Endodermal cell (in vitro differentiated cells): ENCODE measurements at regions not wholly inside any gene's neighbourhood (a gene's known extent, or its start where the extent isn't known, plus 50 kb on each side); places are given as distances from the start of the nearest gene placed in this dataset.
"Not testable (repeated sequence)": the region's sequence is repeated elsewhere in the genome, so short reads cannot be mapped to it uniquely, and the experiment has no call there.

Experiments used
- DNase-seq: peaks from one replicate; pipeline ENCODE4 v3.0.0-alpha.2; 2017
- H3K27ac ChIP-seq: 2 replicates; pipeline ENCODE4 v1.5.1; 2013; ENCODE audit warnings: mild to moderate bottlenecking, low read depth, low read length, moderate library complexity
- H3K27me3 ChIP-seq: 2 replicates; pipeline ENCODE4 v1.6.1; 2013; ENCODE audit warnings: mild to moderate bottlenecking, low read length, moderate library complexity; ENCODE audit not compliant: insufficient read depth, control insufficient read depth, poor library complexity, severe bottlenecking
- H3K36me3 ChIP-seq: 2 replicates; pipeline ENCODE4 v1.7.0; 2013; ENCODE audit warnings: mild to moderate bottlenecking, low read length, moderate library complexity; ENCODE audit not compliant: control insufficient read depth, insufficient read depth
- H3K4me1 ChIP-seq: one replicate; pipeline ENCODE4 v1.7.0; 2013; ENCODE audit warnings: low read length; ENCODE audit not compliant: control insufficient read depth, insufficient read depth
- H3K4me3 ChIP-seq: 2 replicates; pipeline ENCODE4 v1.5.1; 2013; ENCODE audit warnings: mild to moderate bottlenecking, low read length, moderate library complexity
- H3K9ac ChIP-seq: 2 replicates; pipeline ENCODE4 v1.6.1; 2013; ENCODE audit warnings: mild to moderate bottlenecking, low read length, moderate library complexity; ENCODE audit not compliant: poor library complexity, severe bottlenecking; ENCODE audit errors: extremely low read depth
- H3K9me3 ChIP-seq: 2 replicates; pipeline ENCODE4 v1.6.1; 2013; ENCODE audit warnings: mild to moderate bottlenecking, low read length, moderate library complexity; ENCODE audit not compliant: control insufficient read depth
- H3K27ac Mint-ChIP-seq: 2 replicates; pipeline ENCODE4 v1.8.0; 2020; ENCODE audit warnings: mixed read lengths
- H3K27me3 Mint-ChIP-seq: 2 replicates; pipeline ENCODE4 v1.8.0; 2021; ENCODE audit warnings: mild to moderate bottlenecking, mixed read lengths; ENCODE audit not compliant: insufficient read depth
- H3K36me3 Mint-ChIP-seq: 2 replicates; pipeline ENCODE4 v1.8.0; 2020; ENCODE audit warnings: low read depth, mixed read lengths
- H3K4me1 Mint-ChIP-seq: 2 replicates; pipeline ENCODE4 v1.8.0; 2020; ENCODE audit warnings: mixed read lengths
- H3K4me3 Mint-ChIP-seq: 2 replicates; pipeline ENCODE4 v1.8.0; 2020; ENCODE audit warnings: mild to moderate bottlenecking, moderate library complexity, mixed read lengths
- H3K9me3 Mint-ChIP-seq: 2 replicates; pipeline ENCODE4 v1.8.0; 2020; ENCODE audit warnings: mild to moderate bottlenecking, mixed read lengths
- CTCF ChIP-seq: fragments of 200-600 bp; sonication (generic); conservative IDR thresholded peaks from 2 replicates; pipeline ENCODE4 v1.5.0; 2021; ENCODE audit warnings: antibody characterized with exemption, mild to moderate bottlenecking
- WGBS, 2 experiments: methylation state at CpG; one replicate each; pipeline versions ENCODE4 v1.1.5 to v1.1.7; 2013; ENCODE audit warnings: missing lambda C conversion rate in 2 of 2, mixed read lengths in 1 of 2; ENCODE audit not compliant: insufficient coverage in 1 of 2, insufficient read length in 1 of 2; 5-methylcytosine and 5-hydroxymethylcytosine counted together

- TF ChIP-seq CTCF: no peak
- WGBS, 2 experiments: 96% methylated on average over 1 of the region's 1 CpG; no CpG with 5 or more reads in 1 of the 2 experiments
- H3K4me1 Mint-ChIP-seq: peaks cover 6% of the 10 kb centered on the region
- H3K27ac Mint-ChIP-seq: no peak overlapping the region
- H3K4me3 Mint-ChIP-seq: no peak overlapping the region
- H3K27me3 ChIP-seq: no peaks in the 10 kb centered on the region
- H3K27ac ChIP-seq: no peak overlapping the region
- H3K27me3 Mint-ChIP-seq: no peaks in the 10 kb centered on the region
- H3K9ac ChIP-seq: no peak overlapping the region
- H3K4me3 ChIP-seq: no peak overlapping the region
- no peaks in the 10 kb centered on the region for H3K36me3 ChIP-seq
- H3K9me3 Mint-ChIP-seq: no peaks in the 10 kb centered on the region
- no peaks in the 10 kb centered on the region for H3K4me1 ChIP-seq
- no peaks in the 10 kb centered on the region for H3K9me3 ChIP-seq
- DNase-seq: no peak
- no peaks in the 10 kb centered on the region for H3K36me3 Mint-ChIP-seq
Observed at GRCh38 chr2:147420947-147421675, 423.7 kb upstream of the ACVR2A start.

- Mint-ChIP-seq H3K4me1 (peaks cover 6% of the 10 kb centered on the region), H3K36me3 (no peaks in the 10 kb centered on the region), H3K27me3 (no peaks in the 10 kb centered on the region), H3K27ac (no peak overlapping the region), H3K9me3 (no peaks in the 10 kb centered on the region), H3K4me3 (no peak overlapping the region)
- Histone ChIP-seq H3K9me3 (no peaks in the 10 kb centered on the region), H3K4me3 (no peak overlapping the region), H3K27me3 (no peaks in the 10 kb centered on the region), H3K27ac (no peak overlapping the region), H3K9ac (no peak overlapping the region), H3K36me3 (no peaks in the 10 kb centered on the region), H3K4me1 (no peaks in the 10 kb centered on the region)
- 93 to 98% methylated on average over 6 to 7 of the region's 7 CpGs for WGBS, 2 experiments
- peak; percentile 55 for TF ChIP-seq CTCF
- DNase-seq: peak; percentile 58
Observed at GRCh38 chr2:147420517-147420916, 424.3 kb upstream of the ACVR2A start.

DNA sequence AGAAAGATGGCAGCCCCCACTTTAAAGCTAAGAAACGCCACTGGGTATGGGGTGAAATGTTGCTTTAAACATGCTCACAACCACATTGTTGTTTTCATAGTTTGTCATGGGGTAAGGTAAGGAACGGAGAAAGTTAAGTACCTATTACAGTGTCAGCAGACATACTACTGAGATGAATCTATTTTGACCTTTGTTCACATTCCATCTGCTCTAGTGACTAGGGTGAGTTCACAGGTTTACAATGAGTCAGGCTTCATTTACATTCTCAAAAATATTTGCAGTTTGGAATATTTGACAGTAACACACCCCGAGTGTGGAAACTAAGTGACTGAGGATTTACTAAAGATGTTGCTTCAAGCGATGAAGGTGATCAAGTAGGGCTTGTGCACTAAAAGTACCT is 428.7 kb upstream of the ACVR2A start:
- peaks cover 6% of the 10 kb centered on the region for H3K9me3 Mint-ChIP-seq
- H3K27me3 Mint-ChIP-seq: no peaks in the 10 kb centered on the region
- H3K27me3 ChIP-seq: no peaks in the 10 kb centered on the region
- no peak for DNase-seq
- H3K27ac Mint-ChIP-seq: no peak overlapping the region
- no peaks in the 10 kb centered on the region for H3K36me3 ChIP-seq
- WGBS, 2 experiments: 90 to 100% methylated on average over 1 to 4 of the region's 4 CpGs
- H3K4me3 ChIP-seq: no peak overlapping the region
- no peak overlapping the region for H3K4me3 Mint-ChIP-seq
- H3K36me3 Mint-ChIP-seq: no peaks in the 10 kb centered on the region
- no peak overlapping the region for H3K9ac ChIP-seq
- no peak for TF ChIP-seq CTCF
- peaks cover 6% of the 10 kb centered on the region for H3K4me1 Mint-ChIP-seq
- H3K4me1 ChIP-seq: no peaks in the 10 kb centered on the region
- H3K27ac ChIP-seq: no peak overlapping the region
- H3K9me3 ChIP-seq: peaks cover 2% of the 10 kb centered on the region

- H3K4me3 ChIP-seq, H3K27ac Mint-ChIP-seq, DNase-seq, H3K36me3 ChIP-seq, H3K4me1 ChIP-seq, H3K4me1 Mint-ChIP-seq, H3K9me3 ChIP-seq, H3K36me3 Mint-ChIP-seq, H3K27me3 ChIP-seq, H3K27me3 Mint-ChIP-seq, H3K9ac ChIP-seq, H3K4me3 Mint-ChIP-seq, H3K27ac ChIP-seq: not testable (repeated sequence)
- H3K9me3 Mint-ChIP-seq: peaks cover 16% of the 10 kb centered on the region
- WGBS, 2 experiments: 93% methylated on average over 1 of the region's 1 CpG; no CpG with 5 or more reads in 1 of the 2 experiments
Observed at GRCh38 chr2:147414656-147415055, 430.2 kb upstream of the ACVR2A start.
